CD4-positive, alpha-beta T cell treated with Interleukin-17A for 1 hour (primary cell): ENCODE measurements at regions not wholly inside any gene's neighbourhood (a gene's known extent, or its start where the extent isn't known, plus 50 kb on each side); places are given as distances from the start of the nearest gene placed in this dataset.
"Not testable (repeated sequence)": the region's sequence is repeated elsewhere in the genome, so short reads cannot be mapped to it uniquely, and the experiment has no call there.

Experiments
- DNase-seq: peaks from one replicate; pipeline ENCODE4 v3.0.0-alpha.2; 2020

DNA sequence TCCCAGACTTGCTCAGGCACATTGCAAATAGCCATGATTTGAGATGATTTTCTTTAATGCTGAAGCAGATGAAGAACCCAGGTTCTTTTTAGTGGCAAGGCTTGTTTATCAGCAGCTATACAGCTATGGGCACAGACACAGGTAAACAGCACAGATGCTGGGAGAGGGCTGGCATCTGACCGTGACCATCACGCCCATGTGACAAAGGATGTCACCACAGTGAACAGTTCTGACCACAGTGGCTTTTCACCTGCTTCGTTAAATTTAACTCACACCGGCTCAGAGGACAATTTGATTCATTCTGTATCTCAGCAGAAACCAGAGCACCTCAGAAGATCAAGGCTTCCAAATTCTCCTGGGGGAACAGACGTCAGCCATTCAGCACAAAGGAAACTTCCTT, 142.6 kb downstream of the CDH26 start:
- no peak for DNase-seq

DNA sequence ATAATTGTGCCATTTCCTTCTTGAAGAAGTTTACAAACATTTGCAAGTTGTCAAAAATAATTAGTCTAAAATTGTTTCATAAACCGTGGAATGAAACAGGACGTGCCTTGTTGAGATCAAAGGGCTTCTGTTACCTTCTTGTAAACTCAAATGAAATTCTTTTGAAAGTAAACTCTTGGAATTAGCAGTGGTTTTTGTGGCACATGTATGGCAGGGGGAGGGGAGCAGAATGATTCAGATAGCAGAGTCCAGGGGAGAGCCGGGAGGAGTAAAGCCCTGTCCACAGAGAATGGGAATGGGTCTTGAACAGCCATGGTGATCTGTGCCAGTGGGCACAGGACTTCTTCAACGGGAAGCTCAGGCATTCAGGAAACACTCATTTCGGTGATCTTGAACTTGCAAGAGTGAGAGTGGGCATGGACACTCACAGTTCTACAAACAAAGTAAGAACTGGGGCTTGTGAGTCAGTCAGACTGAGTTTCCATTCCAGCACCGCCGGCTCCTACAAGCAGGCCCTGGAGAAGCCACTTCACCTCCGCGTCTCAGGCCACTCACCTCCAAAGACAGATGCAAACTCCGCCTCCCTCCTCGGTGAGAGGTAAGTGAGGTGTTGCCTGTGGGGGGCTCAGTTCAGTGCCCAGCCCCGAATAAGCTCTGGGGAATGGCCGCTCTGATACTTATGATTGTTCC, 143.1 kb downstream of the CDH26 start:
- DNase-seq, result no peak

DNA sequence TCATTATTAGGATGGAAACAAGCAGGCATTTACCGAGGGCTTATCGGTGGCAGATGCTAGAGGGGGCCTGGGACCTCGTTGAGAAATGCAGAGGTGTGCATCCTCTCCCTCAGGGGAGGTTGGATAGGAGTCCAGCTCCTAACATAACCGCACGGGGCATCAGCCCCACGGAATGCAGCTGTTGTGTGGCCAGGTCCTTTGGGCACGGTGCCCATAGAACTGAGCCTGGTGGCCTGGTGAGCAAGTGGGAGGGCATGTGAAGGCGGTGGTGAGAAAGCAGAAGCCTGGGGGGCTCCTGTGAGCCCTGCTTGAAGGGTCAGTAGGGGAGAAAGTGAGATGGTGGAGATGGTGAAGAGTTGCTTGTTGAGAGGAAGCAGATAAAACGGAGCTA, 143.7 kb downstream of the CDH26 start:
- DNase-seq, result no peak

DNA sequence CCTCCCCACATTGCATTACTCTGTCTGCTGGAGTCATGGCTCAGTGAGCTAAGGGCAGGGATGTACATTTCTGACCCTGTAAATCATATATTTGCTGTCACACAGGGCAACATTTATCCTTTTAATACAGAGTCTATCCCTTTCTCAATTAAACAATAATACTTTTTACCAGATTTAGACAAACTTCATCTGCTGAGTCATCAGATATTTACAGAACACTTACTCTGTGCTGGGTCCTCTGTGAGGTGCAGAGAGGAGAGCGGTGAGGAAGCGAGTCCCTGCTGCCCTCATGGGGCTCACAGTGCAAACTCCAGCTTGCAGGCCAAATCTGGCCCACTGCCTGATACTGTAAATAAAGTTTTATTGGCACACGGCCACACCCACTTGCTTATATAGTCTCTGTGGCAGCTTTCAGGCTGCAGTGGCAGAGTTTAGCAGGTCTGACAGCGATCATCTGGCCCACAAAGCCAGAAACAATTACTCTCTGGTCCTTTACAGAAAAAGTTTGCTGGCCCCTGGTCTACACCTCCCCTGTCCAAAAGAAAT, 144.5 kb downstream of the CDH26 start:
- DNase-seq, result no peak

DNA sequence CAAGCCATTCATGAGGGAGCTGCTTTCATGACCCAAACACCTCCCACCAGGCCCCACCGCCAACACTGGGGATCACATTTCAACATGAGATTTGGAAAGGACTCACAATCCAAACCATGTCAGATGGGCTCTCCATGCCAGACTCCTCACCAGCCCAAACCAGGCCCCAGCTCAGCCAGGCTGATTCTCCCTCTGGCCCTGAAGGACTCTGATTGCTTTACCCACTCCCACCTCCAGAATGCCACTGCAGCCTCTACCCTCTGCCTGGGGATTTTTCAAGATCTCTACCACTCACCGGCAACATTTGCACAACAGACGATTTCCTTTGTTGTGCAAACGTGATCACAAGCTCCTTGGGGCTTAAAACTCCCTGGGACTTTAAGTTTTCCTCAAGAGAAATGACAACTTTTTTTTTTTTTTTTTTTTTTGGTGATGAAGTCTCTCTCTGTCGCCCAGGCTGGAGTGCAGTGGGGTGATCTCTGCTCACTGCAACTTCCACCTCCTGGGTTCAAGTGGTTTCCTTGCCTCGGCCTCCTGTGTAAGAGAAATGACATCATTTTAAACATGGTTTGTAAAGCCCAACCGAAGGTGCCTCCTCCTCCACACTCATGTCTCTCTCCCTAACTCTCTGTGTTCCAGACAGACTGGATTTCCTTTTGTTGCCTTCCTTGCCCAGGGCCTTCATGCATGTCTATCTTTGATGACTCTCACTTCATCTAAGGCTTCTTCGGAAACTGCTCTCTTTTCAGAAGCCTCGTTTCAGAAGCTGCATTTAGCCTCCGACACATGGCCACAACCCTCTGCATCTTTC, 147.0 kb downstream of the CDH26 start:
- no peak for DNase-seq

DNA sequence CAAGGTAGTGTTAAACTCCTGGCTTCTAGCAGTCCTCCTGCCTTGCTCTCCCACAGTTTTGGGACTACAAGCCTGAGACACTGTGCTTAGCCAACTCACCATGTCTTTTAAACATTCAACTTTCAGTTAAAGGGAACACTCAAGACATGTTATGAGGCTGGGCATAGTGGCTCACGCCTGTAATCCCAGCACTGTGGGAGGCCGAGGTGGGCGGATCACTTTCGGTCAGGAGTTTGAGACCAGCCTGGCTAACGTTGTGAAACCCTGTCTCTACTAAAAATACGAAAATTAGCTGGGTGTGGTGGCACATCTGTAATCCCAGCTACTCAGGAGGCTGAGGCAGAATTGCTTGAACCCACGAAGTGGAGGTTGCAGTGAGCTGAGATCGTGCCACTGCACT, 148.0 kb downstream of the CDH26 start:
- not testable (repeated sequence) for DNase-seq

DNA sequence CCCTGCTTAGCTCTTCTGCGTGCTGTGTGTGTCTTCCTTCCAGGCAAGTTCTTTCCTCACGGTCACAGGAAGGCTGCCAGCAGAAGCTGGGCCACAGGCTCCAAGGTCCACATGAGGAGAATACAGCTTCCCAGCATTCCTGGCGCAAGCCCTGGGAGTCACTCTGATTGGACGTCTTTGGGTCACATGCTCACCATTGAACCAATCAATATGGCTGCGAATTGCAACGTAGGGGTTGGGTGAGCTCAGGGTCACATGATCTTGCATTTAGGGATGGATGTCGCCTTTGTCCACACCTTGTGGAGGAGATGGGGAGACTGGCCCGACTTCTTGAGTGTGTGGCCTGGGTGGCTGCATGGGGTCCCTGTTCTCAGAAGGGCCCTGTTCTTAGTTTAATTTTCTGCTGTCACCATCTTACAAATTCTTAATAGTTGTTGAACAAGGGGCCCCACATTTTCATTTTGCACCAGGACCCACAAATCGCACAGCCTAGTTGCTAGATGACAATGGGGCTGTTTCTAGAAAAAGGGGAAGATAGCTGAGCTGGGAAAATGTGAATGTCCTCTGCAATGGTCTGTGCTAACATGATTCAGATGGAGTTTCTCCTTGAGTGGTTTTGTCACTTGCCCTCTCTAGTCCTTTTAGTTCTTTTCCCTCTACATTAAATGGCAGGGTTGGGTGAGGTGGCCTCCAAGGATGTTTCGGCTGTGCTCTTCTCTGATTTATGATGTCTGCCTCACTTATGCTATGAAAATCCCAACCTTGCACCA, 149.6 kb downstream of the CDH26 start:
- DNase-seq, result no peak

DNA sequence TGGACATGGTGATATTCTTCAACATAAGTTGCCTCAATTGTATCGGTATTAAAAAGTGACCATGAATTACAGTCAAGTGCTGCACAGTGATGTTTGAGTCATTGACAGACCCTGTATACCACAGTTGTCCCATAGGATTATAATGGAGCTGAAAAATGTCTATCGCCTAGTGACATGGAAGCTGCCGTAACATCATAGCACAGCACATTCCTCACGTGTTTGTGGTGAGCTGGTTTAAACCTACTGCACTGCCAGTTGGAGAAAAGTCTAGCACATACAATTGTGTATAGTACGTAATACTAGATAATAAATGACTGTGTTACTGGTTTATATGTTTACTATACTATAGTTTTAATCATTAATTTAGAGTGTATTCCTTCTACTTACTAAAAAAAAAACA, 150.2 kb downstream of the CDH26 start:
- DNase-seq, result no peak

DNA sequence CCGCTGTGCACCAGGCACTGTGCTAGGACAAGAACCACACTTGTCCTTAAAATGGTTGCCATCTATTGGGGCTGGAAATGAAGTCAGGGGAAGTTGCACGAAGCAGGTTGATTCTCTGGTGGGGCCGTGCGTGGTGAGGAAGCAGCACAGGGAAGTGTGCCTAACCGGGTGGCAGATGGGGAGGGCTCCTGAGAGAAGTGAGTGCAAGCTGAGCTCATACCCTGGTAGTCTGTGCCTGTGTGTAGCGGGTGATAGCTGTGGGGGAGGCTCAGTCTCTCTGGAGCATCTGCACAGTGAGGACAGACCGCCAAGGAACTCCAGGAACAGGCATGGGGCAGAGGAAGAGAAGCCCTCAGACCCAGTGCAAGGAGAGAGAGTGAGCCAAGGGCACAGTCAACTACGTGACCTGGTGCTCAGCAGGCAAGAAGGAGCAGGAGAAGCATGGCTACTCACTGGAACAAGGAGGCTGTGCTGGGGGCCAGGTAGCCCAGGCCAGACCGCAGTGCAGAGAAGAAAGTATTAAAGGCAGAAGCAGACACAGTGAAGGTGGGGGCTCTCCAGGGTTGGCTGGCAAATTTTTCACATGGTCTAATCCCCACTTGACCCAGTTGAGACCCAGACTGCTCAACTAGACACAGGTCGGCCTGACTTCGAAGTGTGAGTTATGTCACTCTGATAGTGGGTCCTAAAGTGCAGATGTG, 155.0 kb downstream of the CDH26 start:
- no peak for DNase-seq

DNA sequence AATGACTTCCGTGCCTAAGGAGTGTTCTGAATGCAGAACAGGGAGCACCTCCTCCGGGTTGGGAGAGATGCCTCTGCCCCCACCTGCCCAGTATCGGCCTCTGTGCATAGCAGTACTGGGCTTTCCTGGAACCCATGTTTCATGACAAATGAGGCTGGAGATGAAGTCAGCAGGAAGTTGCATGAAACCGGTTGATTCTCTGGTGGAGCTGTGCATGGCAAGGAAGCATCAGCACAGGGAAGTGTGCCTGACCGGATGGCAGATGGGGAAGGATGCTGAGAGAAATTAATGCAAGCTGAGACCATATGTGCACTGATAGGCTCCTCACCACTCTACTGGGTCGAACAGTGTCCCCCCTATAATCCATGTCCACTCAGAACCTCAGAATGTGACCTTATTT, 155.5 kb downstream of the CDH26 start:
- no peak for DNase-seq

DNA sequence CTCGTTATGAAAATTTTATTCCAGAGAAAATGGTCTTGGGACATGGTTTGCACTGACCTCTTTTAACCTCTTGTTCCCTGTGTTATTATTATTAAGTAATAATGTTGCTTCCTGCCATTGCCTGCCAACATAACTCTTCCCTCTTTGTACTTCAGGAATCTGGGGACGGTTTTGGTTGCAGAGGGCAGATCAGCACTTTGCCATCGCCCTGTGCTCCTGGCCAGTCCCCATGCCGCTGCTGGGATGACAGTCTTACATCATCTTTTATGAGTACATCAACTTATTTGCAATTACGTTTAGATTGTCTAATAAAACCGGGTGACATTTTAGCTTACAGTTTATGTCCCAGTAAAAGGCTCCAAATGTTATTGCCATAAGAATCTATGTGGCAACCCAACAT, 157.2 kb downstream of the CDH26 start:
- DNase-seq, result no peak

DNA sequence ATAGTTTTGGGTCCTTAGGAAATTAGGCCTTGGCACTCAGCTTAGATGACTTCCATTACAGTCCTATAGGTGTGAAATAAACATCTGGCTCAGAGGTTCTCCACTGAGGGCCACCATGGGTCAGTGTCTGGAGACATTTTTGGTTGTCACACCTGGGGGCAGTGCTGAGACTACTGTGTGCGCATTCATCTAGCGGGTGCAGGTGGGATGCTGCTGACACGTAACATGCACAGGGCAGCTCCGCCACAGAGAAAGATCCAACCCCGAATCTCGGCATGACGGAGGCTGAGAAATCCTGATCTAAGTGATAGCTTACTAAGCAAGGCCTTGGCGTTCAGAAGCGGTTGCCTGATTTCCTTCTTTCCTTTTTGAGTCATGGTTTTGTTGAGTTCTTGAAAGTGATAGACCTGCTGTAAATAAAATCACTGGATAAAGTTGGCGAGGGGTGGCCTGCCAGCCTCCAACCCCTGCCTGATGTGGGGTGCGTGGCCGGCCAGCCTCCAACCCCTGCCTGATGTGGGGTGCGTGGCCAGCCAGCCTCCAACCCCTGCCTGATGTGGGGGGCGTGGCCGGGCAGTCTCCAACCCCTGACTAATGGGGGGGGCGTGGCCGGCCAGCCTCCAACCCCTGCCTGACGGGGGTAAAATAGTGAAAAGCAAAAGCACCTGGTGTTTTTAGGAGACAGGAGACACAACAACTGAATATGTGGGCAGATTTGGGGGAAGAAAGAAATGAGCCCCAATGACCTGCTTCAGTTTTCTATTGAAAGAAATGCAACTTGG, 158.1 kb downstream of the CDH26 start:
- DNase-seq, result no peak

DNA sequence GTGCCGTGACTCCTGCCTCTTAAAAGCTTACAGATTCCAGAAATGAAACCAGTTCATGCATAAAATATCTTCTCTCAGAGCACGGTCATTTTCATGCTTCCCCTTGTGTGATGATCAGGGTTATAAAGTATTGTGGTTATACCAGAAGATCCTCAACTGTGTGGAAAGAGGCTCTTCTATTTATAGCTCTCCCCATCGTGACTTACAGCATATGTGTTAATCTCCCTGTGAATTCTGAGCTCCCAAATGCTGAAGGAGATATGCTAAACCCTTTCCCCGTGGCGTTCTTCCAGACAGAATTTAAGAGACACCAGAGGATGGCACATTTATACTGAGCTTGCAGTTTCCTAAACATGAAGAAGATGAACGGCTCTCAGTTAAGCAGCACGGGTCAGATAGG, 158.8 kb downstream of the CDH26 start:
- no peak for DNase-seq

DNA sequence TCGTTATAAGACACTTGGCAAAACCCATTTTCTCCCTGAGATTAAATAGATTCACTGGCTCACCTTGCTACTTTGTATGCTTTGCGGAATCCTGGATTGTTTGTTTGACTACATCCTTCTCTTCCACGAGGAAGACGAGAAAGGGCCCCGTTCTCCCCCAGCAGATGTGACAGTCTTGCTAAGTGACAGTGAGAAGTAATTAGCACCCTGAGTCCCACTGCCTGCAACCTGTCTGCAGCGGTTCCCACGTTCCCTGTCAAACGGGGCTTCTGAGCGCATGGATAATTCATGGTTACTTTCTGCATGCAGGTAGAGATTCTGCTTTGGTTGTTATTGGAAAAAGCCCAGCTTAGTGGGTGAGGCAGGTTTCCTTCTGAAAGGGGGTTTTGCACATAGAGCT, 163.7 kb downstream of the CDH26 start:
- DNase-seq, result no peak

DNA sequence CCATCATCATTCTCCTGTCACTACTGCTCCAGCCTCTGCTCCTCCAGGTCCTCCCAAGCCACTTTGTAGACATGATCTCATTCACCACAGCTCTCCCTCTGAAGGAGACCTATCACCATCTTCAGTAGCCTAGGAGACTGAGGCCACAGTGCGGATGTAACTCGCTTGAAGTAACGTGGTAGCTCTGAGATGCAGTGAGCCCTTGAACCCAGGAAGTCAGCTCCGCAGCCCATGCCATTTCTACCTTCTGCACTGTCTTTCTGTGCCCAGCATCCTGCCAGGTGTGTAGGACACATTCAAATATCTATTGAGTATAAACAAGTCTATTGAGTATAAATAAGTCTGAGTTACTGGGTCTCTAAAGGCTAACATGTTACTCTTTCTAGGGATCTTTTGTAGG, 164.4 kb downstream of the CDH26 start:
- no peak for DNase-seq

DNA sequence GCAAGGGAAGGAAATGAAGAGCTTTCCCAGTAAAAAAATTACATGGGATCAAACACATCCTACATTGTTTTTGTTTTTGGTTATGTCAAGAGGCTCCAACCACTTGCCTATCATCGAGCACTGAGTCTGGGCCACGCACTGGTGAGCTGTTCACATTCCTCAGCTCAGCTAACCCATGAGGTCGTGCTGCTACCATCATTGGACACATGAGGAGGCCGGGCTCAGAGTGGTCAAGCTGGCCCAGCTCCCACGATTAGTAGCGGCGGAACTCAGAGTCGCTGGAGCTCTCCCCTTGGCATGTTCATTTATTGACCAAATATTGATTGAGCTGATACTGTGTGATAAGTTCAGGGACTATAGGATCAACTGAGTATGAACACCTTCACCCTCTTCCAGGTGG, 164.9 kb downstream of the CDH26 start:
- no peak for DNase-seq

DNA sequence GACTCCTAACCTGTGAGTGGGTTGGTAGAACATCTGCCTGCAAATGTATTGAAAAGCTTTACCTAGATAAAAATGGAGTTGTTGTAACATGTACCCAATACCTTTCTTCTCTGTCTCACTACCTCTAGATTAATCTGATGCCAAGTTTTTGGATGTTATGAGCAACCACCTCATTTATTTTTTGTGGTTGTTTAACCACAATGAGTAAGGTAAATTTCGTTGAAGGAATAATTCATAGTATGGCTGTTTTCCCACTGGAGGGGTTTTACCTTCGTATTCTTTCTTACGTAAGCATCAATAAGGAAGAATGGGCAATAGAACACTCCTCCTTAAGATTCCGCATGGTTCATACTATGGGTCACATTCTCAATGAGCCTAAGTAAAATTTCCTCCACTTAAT, 165.4 kb downstream of the CDH26 start:
- no peak for DNase-seq

DNA sequence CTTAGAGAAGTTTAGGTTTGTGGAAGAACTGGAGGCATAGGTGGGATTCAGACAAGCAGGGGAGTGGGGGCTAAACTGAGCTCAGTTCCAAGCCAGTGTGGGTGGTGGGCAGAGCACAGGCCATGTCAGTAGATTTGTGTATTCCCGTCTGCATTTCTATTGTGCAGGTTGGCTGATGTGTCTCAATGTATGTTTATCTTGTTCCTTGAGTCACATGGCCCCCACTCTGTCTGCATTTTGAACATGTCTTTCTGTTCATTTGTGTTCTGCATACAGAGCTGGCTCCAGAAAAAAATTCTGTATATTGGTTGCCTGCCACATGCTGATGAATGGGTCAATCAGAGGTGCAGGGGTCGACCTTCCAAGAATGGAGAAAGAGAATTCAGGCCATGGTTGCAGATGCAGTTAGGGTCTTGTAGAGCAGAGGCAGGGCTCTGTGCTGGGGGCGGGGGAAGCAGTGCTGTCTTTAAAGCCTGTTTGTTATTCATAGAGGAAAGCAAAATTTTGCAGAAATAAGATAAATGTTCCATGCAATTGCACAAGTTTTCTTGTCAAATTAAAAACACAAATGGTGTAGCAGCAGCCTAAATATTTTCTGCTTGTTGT, 166.7 kb downstream of the CDH26 start:
- DNase-seq, result no peak

DNA sequence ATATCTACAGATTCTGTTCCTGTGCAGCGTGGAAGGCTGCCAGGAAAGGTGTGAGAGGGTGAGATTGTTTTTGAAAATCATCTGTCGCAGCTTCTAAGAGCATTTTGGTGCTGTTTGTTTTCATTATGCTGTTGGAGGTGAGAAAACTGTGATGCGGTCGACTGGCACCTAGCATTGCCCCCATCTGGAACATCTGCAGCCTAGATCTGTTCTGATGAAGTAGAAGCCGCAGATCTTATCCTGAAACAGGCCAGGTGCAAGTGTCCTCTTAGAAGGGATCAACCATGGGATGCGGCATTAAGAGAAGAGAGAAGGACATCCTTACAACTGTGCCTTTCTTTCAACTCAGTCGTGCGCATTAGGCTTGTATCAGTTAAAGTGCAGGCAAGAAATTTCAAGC, 167.3 kb downstream of the CDH26 start:
- no peak for DNase-seq

DNA sequence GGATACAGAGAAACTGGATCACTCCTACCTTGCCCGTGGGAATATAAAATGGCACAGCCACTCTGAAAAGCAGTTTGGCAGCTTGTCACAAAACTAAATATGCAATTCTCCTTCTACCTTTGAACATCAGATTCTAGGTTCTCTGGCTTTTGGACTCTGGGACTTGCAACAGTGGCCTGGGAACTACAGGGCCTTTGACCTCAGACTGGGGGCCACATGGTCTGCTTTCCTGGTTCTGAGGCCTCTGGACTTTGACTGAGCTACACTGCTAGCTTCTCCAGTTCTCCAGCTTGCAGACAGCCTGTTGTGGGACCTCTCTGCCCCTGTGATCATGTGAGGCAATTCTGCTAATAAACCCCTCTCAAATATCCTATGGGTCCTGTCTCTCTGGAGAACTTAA, 168.8 kb downstream of the CDH26 start:
- no peak for DNase-seq

DNA sequence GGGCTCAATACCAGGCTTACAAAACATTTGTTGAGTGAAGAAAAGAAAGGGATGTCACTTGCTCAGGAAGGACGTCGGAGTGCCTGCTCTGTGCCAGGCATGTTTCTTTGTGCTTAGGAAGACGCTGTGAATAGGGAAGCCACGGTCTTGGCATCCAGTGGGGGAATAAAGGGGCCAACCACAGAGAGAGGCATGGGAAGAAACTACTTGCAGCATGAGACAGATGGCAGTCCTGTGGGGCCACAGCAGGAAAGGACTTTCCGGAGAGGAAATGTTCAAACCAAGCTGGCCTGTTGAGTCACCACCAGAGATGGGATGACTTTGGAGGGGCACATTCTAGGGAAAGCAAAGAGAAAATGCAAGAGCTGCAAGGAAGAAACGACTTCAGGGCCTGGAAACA, 173.2 kb downstream of the CDH26 start:
- DNase-seq, result no peak
